Keratinocyte (primary cell): ENCODE measurements at regions not wholly inside any gene's neighbourhood (a gene's known extent, or its start where the extent isn't known, plus 50 kb on each side); places are given as distances from the start of the nearest gene placed in this dataset.

Experiments used
- DNase-seq: peaks from one replicate; pipeline ENCODE4 v3.0.0-alpha.2; 2011; ENCODE audit warnings: low read depth, missing footprints, low spot score
- FAIRE-seq: peaks from 2 replicates; lab custom pipeline; 2011; peaks lifted over from hg19 to GRCh38; lab: Jason Lieb, UNC
- H2AFZ ChIP-seq: 2 replicates; pipeline ENCODE4 v1.6.0; 2012; ENCODE audit warnings: low read length, control low read depth, inconsistent platforms; ENCODE audit not compliant: control insufficient read depth
- H3K27ac ChIP-seq: 2 replicates; pipeline ENCODE4 v1.5.1; 2011; ENCODE audit warnings: low read length; ENCODE audit not compliant: control insufficient read depth, insufficient read depth
- H3K27me3 ChIP-seq: 3 replicates; pipeline ENCODE4 v1.6.0; 2011; ENCODE audit warnings: low read length; ENCODE audit not compliant: control insufficient read depth, insufficient read depth; ENCODE audit errors: extremely low read depth
- H3K36me3 ChIP-seq, 2 experiments: 2 replicates in 1 of 2; 3 replicates in 1 of 2; pipeline ENCODE4 v1.5.1; 2011; ENCODE audit warnings: low read length in 2 of 2, mild to moderate bottlenecking in 1 of 2; ENCODE audit not compliant: control insufficient read depth in 2 of 2, insufficient read depth in 2 of 2; ENCODE audit errors: extremely low read depth in 1 of 2
- H3K4me1 ChIP-seq: 3 replicates; pipeline ENCODE4 v1.5.1; 2011; ENCODE audit warnings: low read length; ENCODE audit not compliant: control insufficient read depth, insufficient read depth; ENCODE audit errors: extremely low read depth
- H3K4me2 ChIP-seq: 3 replicates; pipeline ENCODE4 v1.6.0; 2011; ENCODE audit warnings: low read depth, low read length; ENCODE audit not compliant: control insufficient read depth, insufficient read depth; ENCODE audit errors: extremely low read depth
- H3K4me3 ChIP-seq, 3 experiments: fragments of 200-600 bp in 1 of 3; sonication (generic) in 1 of 3; 2 replicates in 2 of 3; 3 replicates in 1 of 3; pipeline ENCODE4 v1.5.1; 2011 to 2016; ENCODE audit warnings: low read length in 3 of 3, mild to moderate bottlenecking in 3 of 3, control low read depth in 2 of 3, inconsistent platforms in 1 of 3, low read depth in 1 of 3, mixed read lengths in 1 of 3, mixed run types in 1 of 3, moderate library complexity in 1 of 3; ENCODE audit not compliant: control insufficient read depth in 2 of 3, insufficient read depth in 2 of 3; ENCODE audit errors: extremely low read depth in 1 of 3
- H3K79me2 ChIP-seq: 2 replicates; pipeline ENCODE4 v1.6.0; 2012; ENCODE audit warnings: low read length; ENCODE audit not compliant: control insufficient read depth, insufficient read depth
- H3K9ac ChIP-seq: 3 replicates; pipeline ENCODE4 v1.6.0; 2011; ENCODE audit warnings: low read length; ENCODE audit not compliant: control insufficient read depth, insufficient read depth; ENCODE audit errors: extremely low read depth
- H3K9me1 ChIP-seq: 3 replicates; pipeline ENCODE4 v1.6.0; 2011; ENCODE audit warnings: low read length; ENCODE audit not compliant: control insufficient read depth, insufficient read depth; ENCODE audit errors: extremely low read depth
- H3K9me3 ChIP-seq: 2 replicates; pipeline ENCODE4 v1.5.1; 2012; ENCODE audit warnings: low read depth, low read length; ENCODE audit not compliant: control insufficient read depth
- H4K20me1 ChIP-seq: 3 replicates; pipeline ENCODE4 v1.6.0; 2011; ENCODE audit warnings: low read length; ENCODE audit not compliant: control insufficient read depth, insufficient read depth; ENCODE audit errors: extremely low read depth
- CTCF ChIP-seq, 3 experiments: IDR thresholded peaks in 1 of 3; conservative IDR thresholded peaks in 1 of 3; optimal IDR thresholded peaks in 1 of 3; 2 replicates in 2 of 3; 3 replicates in 1 of 3; pipeline versions ENCODE3 to v1.5.1; 2011; ENCODE audit warnings: low read length in 3 of 3, mild to moderate bottlenecking in 3 of 3, moderate library complexity in 2 of 3, control low read depth in 1 of 3, inconsistent platforms in 1 of 3; ENCODE audit not compliant: insufficient read depth in 2 of 3; ENCODE audit errors: extremely low read depth in 1 of 3
- EZH2 ChIP-seq: IDR thresholded peaks from one replicate; pipeline ENCODE4 v1.6.1; 2012; ENCODE audit warnings: inconsistent platforms, mild to moderate bottlenecking, low read length, moderate library complexity
- dilution Hi-C: fragments of 300-500 bp; cut with MboI; formaldehyde crosslinking; loops from one replicate; pipeline ENCODE4 v1.7.0; 2020; ENCODE audit warnings: low sequenced_read_pairs; ENCODE audit not compliant: extremely low pct_ligation_motif_present

GRCh38 chr12:127381043-127381668 is 885.8 kb upstream of the TMEM132C start:
- no peaks in the 10 kb centered on the region for H3K9me3 ChIP-seq
- no peaks in the 10 kb centered on the region for H4K20me1 ChIP-seq
- TF ChIP-seq CTCF (optimal IDR thresholded peaks at IDR 0.05 in 1 of 3, IDR thresholded peaks at IDR 0.05 in 1 of 3, conservative IDR thresholded peaks at IDR 0.05 in 1 of 3; ENCODE audit: extremely low read depth in 1 of 3, insufficient read depth in 2 of 3, low read length in 3 of 3) = peak; percentile 73 to 89 (median 88)
- TF ChIP-seq EZH2 = no peak
- no peaks in the 10 kb centered on the region for H3K27me3 ChIP-seq
- dilution Hi-C loops = no loop called here
- H3K27ac ChIP-seq = no peak overlapping the region
- H3K9ac ChIP-seq = no peak overlapping the region
- no peaks in the 10 kb centered on the region for H3K9me1 ChIP-seq
- no peak for FAIRE-seq
- H3K4me2 ChIP-seq = peak overlapping the region; percentile 66
- H3K4me1 ChIP-seq = no peaks in the 10 kb centered on the region
- peak overlapping the region; percentile 75 for H2AFZ ChIP-seq
- no peak for DNase-seq
- H3K36me3 ChIP-seq = no peaks in the 10 kb centered on the region
- no peaks in the 10 kb centered on the region for H3K79me2 ChIP-seq
- H3K4me3 ChIP-seq = peak overlapping the region in 1 of 3 experiments; percentile 44

DNA sequence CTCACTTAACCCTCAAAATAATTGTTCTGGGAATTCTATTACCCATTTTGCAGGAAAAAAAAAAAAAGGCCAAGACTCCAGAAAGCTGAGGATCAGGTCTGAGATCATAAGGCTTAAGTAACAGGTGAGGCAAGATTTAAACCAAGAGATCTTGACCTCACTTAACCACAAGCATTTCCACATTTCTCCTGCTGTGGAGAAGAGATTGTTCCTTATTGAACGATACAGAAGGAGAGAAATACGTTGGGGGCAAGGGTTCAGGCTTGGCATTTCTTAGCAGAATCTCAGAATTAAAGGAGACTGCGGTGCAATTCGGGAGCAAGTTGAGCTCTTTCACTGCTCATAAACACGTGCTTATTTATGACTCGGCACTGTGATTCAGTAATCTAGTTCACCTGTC is 885.3 kb upstream of the TMEM132C start:
- no peaks in the 10 kb centered on the region for H3K9me1 ChIP-seq
- FAIRE-seq = no peak
- H2AFZ ChIP-seq = no peak overlapping the region
- dilution Hi-C loops = no loop called here
- H3K9ac ChIP-seq = no peak overlapping the region
- no peaks in the 10 kb centered on the region for H3K79me2 ChIP-seq
- no peaks in the 10 kb centered on the region for H3K9me3 ChIP-seq
- H3K36me3 ChIP-seq = no peaks in the 10 kb centered on the region
- no peak for DNase-seq
- no peaks in the 10 kb centered on the region for H3K4me1 ChIP-seq
- no peak overlapping the region for H3K4me2 ChIP-seq
- H4K20me1 ChIP-seq = no peaks in the 10 kb centered on the region
- H3K27me3 ChIP-seq = no peaks in the 10 kb centered on the region
- H3K27ac ChIP-seq = no peak overlapping the region
- no peak overlapping the region for H3K4me3 ChIP-seq
- TF ChIP-seq CTCF (optimal IDR thresholded peaks at IDR 0.05 in 1 of 3, IDR thresholded peaks at IDR 0.05 in 1 of 3, conservative IDR thresholded peaks at IDR 0.05 in 1 of 3; ENCODE audit: extremely low read depth in 1 of 3, insufficient read depth in 2 of 3, low read length in 3 of 3) (no peak), EZH2 (no peak)
